ENCODE measurements at regions not wholly inside any gene's neighbourhood (a gene's known extent, or its start where the extent isn't known, plus 50 kb on each side); places are given as distances from the start of the nearest gene placed in this dataset.

- ATAC-seq (ENCODE audit: low FRiP score in 2 of 2) (no peak), DNase-seq (no peak)
- no peaks in the 10 kb centered on the region for H3K9me3 ChIP-seq
- no peaks in the 10 kb centered on the region for H3K27me3 ChIP-seq
- WGBS, 2 donors: 57 to 64% methylated on average over 1 of the region's 1 CpG
- TF ChIP-seq EP300 (IDR thresholded peaks at IDR 0.05) (no peak), POLR2AphosphoS5 (IDR thresholded peaks at IDR 0.05) (no peak), CTCF (IDR thresholded peaks at IDR 0.05) (no peak), POLR2A (IDR thresholded peaks at IDR 0.05) (no peak)
- no peaks in the 10 kb centered on the region for H3K4me1 ChIP-seq
- no peak overlapping the region for H3K27ac ChIP-seq
- no peak overlapping the region for H3K4me3 ChIP-seq
- H3K36me3 ChIP-seq: no peaks in the 10 kb centered on the region
These were observed 86.7 kb upstream of the PTHLH start for GRCh38 chr12:28059220-28059619.

- 76 to 77% methylated on average over 2 of the region's 2 CpGs for WGBS, 2 donors
- DNase-seq (no peak), ATAC-seq (ENCODE audit: low FRiP score in 2 of 2) (no peak)
- Histone ChIP-seq H3K9me3 (no peaks in the 10 kb centered on the region), H3K36me3 (no peaks in the 10 kb centered on the region), H3K27me3 (no peaks in the 10 kb centered on the region), H3K4me3 (no peak overlapping the region), H3K27ac (no peak overlapping the region), H3K4me1 (no peaks in the 10 kb centered on the region)
- no peak for TF ChIP-seq POLR2AphosphoS5 (IDR thresholded peaks at IDR 0.05)
- TF ChIP-seq CTCF (IDR thresholded peaks at IDR 0.05): no peak
- no peak for TF ChIP-seq EP300 (IDR thresholded peaks at IDR 0.05)
- no peak for TF ChIP-seq POLR2A (IDR thresholded peaks at IDR 0.05)
These were observed 87.1 kb upstream of the PTHLH start for GRCh38 chr12:28059668-28060067.

- no peaks in the 10 kb centered on the region for H3K36me3 ChIP-seq
- no peak overlapping the region for H3K27ac ChIP-seq
- no peaks in the 10 kb centered on the region for H3K9me3 ChIP-seq
- H3K4me1 ChIP-seq: no peaks in the 10 kb centered on the region
- no peak for DNase-seq
- WGBS, 2 donors: 93 to 99% methylated on average over 6 of the region's 6 CpGs
- H3K27me3 ChIP-seq: no peaks in the 10 kb centered on the region
- no peak for TF ChIP-seq POLR2AphosphoS5 (IDR thresholded peaks at IDR 0.05)
- no peak for TF ChIP-seq POLR2A (IDR thresholded peaks at IDR 0.05)
- no peak for ATAC-seq (ENCODE audit: low FRiP score in 2 of 2)
- no peak overlapping the region for H3K4me3 ChIP-seq
These were observed 88.3 kb upstream of the PTHLH start for GRCh38 chr12:28060871-28061270.

- ATAC-seq (ENCODE audit: low FRiP score in 2 of 2): no peak
- Histone ChIP-seq H3K27me3 (no peaks in the 10 kb centered on the region), H3K36me3 (no peaks in the 10 kb centered on the region), H3K4me1 (no peaks in the 10 kb centered on the region), H3K4me3 (no peak overlapping the region), H3K27ac (no peak overlapping the region), H3K9me3 (no peaks in the 10 kb centered on the region)
- no peak for TF ChIP-seq POLR2AphosphoS5 (IDR thresholded peaks at IDR 0.05)
- TF ChIP-seq EP300 (IDR thresholded peaks at IDR 0.05): no peak
- no peak for TF ChIP-seq POLR2A (IDR thresholded peaks at IDR 0.05)
- no peak for TF ChIP-seq CTCF (IDR thresholded peaks at IDR 0.05)
- WGBS, 2 donors: 65 to 78% methylated on average over 2 of the region's 2 CpGs
- DNase-seq: no peak
These were observed 90.9 kb upstream of the PTHLH start for GRCh38 chr12:28063355-28063880.

GRCh38 chr12:28065374-28065773 is 92.8 kb upstream of the PTHLH start:
- TF ChIP-seq POLR2A (IDR thresholded peaks at IDR 0.05) (no peak), POLR2AphosphoS5 (IDR thresholded peaks at IDR 0.05) (no peak), CTCF (IDR thresholded peaks at IDR 0.05) (no peak), EP300 (IDR thresholded peaks at IDR 0.05) (no peak)
- no peak overlapping the region for H3K27ac ChIP-seq
- DNase-seq (no peak), ATAC-seq (ENCODE audit: low FRiP score in 2 of 2) (no peak)
- no peaks in the 10 kb centered on the region for H3K27me3 ChIP-seq
- no peaks in the 10 kb centered on the region for H3K36me3 ChIP-seq
- no peak overlapping the region for H3K4me3 ChIP-seq
- no peaks in the 10 kb centered on the region for H3K4me1 ChIP-seq
- H3K9me3 ChIP-seq: no peaks in the 10 kb centered on the region
- WGBS, 2 donors: 68 to 69% methylated on average over 2 of the region's 2 CpGs

All from upper lobe of left lung (tissue), 6 donors.